Body of pancreas (tissue), 4 donors: ENCODE measurements at regions not wholly inside any gene's neighbourhood (a gene's known extent, or its start where the extent isn't known, plus 50 kb on each side); places are given as distances from the start of the nearest gene placed in this dataset.

ENCODE experiments used
- POLR2A ChIP-seq, 3 donors: fragments of 450-650 bp; IDR thresholded peaks; one replicate each; pipeline ENCODE4 v1.6.1; 2016; ENCODE audit warnings: antibody characterized with exemption in 3 of 3, mild to moderate bottlenecking in 2 of 3
- TF ChIP-seq, protein P1 (sequence below), 7 experiments: fragments of 450-650 bp in 4 of 7; fragments of 200-600 bp in 3 of 7; sonication (generic) in 3 of 7; IDR thresholded peaks; one replicate each; pipeline ENCODE4 v1.5.1; 2016 to 2019; ENCODE audit warnings: antibody characterized with exemption in 7 of 7

DNA sequence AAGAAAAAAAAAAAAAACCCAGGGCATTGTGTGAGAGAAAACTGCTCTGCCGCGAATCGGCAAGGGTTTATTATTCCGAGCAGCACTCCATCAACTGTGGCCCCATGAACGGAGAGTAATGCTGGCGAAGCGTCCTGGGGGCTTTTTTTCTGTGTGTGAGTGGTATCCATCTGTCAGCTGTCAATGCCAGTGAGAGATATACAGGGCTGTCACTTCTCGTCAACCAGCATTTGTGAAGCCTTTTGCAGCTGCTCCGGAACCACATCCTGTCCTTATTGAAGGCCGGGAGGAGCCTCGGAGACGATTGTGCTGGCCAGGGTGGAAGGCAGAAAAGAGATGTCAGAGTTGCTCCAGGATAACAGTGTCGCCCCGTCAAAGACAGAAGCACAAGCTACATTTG, 356.9 kb upstream of the SMIM21 start:
- TF ChIP-seq POLR2A (IDR thresholded peaks at IDR 0.05): no peak
- TF ChIP-seq, protein P1, sequence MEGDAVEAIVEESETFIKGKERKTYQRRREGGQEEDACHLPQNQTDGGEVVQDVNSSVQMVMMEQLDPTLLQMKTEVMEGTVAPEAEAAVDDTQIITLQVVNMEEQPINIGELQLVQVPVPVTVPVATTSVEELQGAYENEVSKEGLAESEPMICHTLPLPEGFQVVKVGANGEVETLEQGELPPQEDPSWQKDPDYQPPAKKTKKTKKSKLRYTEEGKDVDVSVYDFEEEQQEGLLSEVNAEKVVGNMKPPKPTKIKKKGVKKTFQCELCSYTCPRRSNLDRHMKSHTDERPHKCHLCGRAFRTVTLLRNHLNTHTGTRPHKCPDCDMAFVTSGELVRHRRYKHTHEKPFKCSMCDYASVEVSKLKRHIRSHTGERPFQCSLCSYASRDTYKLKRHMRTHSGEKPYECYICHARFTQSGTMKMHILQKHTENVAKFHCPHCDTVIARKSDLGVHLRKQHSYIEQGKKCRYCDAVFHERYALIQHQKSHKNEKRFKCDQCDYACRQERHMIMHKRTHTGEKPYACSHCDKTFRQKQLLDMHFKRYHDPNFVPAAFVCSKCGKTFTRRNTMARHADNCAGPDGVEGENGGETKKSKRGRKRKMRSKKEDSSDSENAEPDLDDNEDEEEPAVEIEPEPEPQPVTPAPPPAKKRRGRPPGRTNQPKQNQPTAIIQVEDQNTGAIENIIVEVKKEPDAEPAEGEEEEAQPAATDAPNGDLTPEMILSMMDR (IDR thresholded peaks at IDR 0.05): no peak
